Small intestine (tissue), 7 donors: ENCODE measurements at regions not wholly inside any gene's neighbourhood (a gene's known extent, or its start where the extent isn't known, plus 50 kb on each side); places are given as distances from the start of the nearest gene placed in this dataset.

Experiments used
- DNase-seq, 2 donors: peaks; one replicate each; pipeline versions ENCODE4 v3.0.0 to v3.0.0-alpha.2; 2013
- FAIRE-seq: peaks from 2 replicates; lab custom pipeline; 2012; peaks lifted over from hg19 to GRCh38; lab: Jason Lieb, UNC
- H3K27ac ChIP-seq, 3 donors: one replicate each; pipeline ENCODE4 v1.5.1; 2013; ENCODE audit warnings: low read length in 2 of 3, mild to moderate bottlenecking in 2 of 3, control low read depth in 1 of 3, inconsistent platforms in 1 of 3, low read depth in 1 of 3, moderate library complexity in 1 of 3
- H3K27me3 ChIP-seq, 3 donors: one replicate each; pipeline ENCODE4 v1.6.1; 2013; ENCODE audit warnings: low read length in 3 of 3, inconsistent platforms in 1 of 3; ENCODE audit not compliant: control insufficient read depth in 3 of 3, insufficient read depth in 3 of 3
- H3K36me3 ChIP-seq, 3 donors: one replicate each; pipeline ENCODE4 v1.6.1; 2013; ENCODE audit warnings: low read length in 3 of 3, inconsistent platforms in 1 of 3, low read depth in 1 of 3, mild to moderate bottlenecking in 1 of 3, moderate library complexity in 1 of 3; ENCODE audit not compliant: control insufficient read depth in 3 of 3, insufficient read depth in 2 of 3
- H3K4me1 ChIP-seq, 3 donors: one replicate each; pipeline ENCODE4 v1.6.1; 2013; ENCODE audit warnings: low read length in 2 of 3, inconsistent platforms in 1 of 3, low read depth in 1 of 3, mild to moderate bottlenecking in 1 of 3, moderate library complexity in 1 of 3; ENCODE audit not compliant: control insufficient read depth in 3 of 3, insufficient read depth in 2 of 3
- H3K4me3 ChIP-seq, 3 donors: one replicate each; pipeline ENCODE4 v1.5.1; 2013; ENCODE audit warnings: low read length in 3 of 3, control low read depth in 1 of 3, inconsistent platforms in 1 of 3, low read depth in 1 of 3, mild to moderate bottlenecking in 1 of 3, moderate library complexity in 1 of 3
- H3K9me3 ChIP-seq, 2 donors: one replicate each; pipeline ENCODE4 v1.6.1; 2013; ENCODE audit warnings: low read depth in 1 of 2, low read length in 1 of 2; ENCODE audit not compliant: control insufficient read depth in 2 of 2, insufficient read depth in 1 of 2
- WGBS, 3 donors: extraction: QIAGEN DNeasy Blood & Tissue Kit; methylation state at CpG; one replicate each; pipeline ENCODE4 v1.1.7; 2013; 5-methylcytosine and 5-hydroxymethylcytosine counted together
- donor health status: healthy with polysubstance abuse.
- donor health status: control.
- donor health status: control.
- donor health status: Bipolar disorder and iron deficiency.
- donor health status: healthy.

DNA sequence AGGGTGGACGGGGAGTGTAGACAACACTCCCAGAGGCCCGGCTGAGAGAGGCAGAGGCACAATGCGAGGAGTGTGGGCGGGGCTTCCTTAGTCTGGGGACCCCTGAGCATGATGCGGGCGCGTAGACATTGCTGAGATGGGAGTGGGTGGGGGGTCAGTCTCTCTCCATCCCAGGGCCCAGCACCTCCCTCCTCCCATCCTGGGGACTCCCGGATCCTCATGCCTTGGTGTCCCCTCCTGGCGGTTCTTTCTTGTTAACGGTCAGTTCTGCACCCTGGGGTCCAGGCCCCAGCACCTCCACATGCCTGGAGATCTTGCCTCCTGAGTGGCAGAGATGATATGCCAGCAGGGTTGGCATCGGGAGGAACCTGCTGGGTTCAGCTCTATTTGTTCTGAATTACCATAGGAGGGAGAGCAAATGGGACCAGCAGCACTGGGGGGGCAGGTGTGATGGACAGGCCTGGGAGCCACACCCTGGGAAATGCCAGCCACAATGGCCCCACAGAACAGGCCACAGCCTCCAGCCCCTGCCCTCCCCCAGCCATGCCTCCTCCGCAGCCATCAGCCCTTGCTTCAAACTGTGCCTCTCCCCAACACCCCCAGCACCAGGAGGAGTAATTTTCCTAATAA is 55.7 kb downstream of the RTL6 start:
- no peak for FAIRE-seq

GRCh38 chr22:44441401-44442185 is 56.4 kb downstream of the RTL6 start:
- Histone ChIP-seq H3K4me1 (no peaks in the 10 kb centered on the region), H3K4me3 (no peak overlapping the region), H3K27ac (no peak overlapping the region), H3K27me3 (no peaks in the 10 kb centered on the region), H3K36me3 (no peaks in the 10 kb centered on the region), H3K9me3 (no peaks in the 10 kb centered on the region)
- WGBS, 3 donors, result 59 to 87% (median 59%) methylated on average over 15 to 16 of the region's 16 CpGs
- DNase-seq (no peak), FAIRE-seq (no peak)

More for the DNA sequence above, 55.7 kb downstream of the RTL6 start:
- Histone ChIP-seq H3K4me3 (no peak overlapping the region), H3K27me3 (no peaks in the 10 kb centered on the region), H3K27ac (no peak overlapping the region), H3K36me3 (no peaks in the 10 kb centered on the region), H3K9me3 (no peaks in the 10 kb centered on the region), H3K4me1 (no peaks in the 10 kb centered on the region)
- no peak for DNase-seq
- WGBS, 3 donors, result 65 to 92% (median 78%) methylated on average over 9 to 12 of the region's 12 CpGs

DNA sequence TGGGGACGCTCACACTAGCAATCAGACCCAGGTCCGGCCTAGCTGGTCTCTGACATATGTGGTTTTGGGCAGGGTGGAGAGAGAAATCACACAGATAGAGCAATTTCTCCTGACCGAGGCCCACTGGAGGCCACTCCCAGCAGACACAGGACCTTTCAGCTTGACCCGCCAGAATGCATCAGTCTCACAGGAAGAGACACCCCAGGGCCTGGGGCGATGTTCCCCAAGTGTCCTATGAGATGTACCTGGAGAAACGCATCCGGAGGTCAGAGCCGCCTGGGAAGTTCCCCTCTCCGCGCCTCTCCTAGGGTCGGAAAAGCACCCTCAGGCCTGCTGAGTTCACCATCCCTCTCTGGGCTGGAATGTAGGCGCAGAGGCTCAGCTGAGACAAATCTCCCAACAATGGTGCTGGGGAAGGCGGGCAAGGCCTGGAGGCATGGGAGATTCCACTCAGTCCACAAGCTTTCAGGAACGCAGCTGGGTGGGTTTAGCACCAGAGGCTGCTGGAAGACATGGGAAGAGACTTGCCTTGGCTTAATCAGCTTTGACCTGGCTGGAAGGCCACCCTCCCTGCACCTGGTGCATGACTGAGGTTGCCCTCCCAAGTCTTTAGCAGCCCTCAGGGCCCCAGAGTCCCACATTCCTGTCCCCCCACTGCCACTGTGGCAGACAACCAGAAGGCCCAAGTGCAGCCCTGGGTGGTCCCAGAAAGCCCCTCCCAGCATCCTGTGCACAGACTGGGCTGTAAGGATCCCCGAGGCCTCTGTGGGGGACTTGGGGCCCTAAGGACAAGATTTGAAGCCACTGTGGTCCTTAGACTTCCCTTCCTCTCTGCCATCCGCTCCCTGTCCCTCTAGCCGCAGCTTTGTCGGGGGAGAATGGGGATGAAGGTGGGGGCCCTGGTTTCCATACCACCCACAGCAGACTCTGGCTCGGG is 57.5 kb downstream of the RTL6 start:
- 83 to 90% (median 86%) methylated on average over 19 of the region's 19 CpGs for WGBS, 3 donors
- Histone ChIP-seq H3K9me3 (no peaks in the 10 kb centered on the region), H3K4me1 (no peaks in the 10 kb centered on the region), H3K27ac (no peak overlapping the region), H3K36me3 (no peaks in the 10 kb centered on the region), H3K27me3 (no peaks in the 10 kb centered on the region), H3K4me3 (no peak overlapping the region)
- DNase-seq (no peak), FAIRE-seq (no peak)

DNA sequence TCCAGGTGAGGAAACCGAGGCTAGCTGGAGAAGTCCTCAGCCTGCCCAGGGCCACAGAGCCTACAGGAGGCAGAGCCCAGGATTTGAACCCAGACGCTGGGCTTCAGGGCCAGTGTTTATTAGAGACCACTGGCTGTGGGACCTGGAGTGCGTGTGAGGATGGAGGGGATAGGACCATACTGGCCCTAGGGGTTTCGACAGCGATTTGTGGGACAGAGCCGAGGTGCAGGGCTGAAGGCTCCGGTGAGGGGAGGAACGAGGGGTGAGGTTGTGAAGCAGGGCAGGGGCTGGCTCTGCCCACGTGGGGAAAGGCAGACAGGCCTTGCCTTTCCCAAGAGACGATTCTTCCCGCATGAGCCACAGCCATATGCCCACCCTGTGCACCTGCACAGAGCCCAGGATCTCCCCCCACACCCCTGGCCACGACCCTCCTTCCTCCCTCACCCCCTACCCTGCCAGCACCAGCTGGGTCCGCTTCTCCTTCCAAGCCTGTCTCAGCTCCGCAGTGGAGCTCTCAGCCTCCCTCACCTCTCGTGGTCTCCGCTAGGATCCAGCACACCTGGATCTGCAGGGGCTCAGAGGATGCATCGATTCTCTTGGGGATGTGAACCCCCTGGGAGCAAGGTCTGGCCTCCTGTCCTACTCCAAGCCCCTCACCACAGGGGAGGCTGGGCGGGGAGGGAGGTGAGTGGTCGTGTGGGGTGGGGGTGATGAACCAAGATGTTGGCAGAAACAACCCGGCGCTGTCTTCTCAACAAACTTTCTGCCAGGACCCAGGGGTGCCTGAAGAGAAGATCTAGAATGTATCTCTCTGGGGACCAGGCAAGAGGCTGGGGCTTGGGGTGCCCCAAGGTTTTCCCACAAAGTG is 58.4 kb downstream of the RTL6 start:
- H3K9me3 ChIP-seq, result no peaks in the 10 kb centered on the region
- H3K27ac ChIP-seq, result no peak overlapping the region
- FAIRE-seq (no peak), DNase-seq (no peak)
- no peaks in the 10 kb centered on the region for H3K27me3 ChIP-seq
- no peaks in the 10 kb centered on the region for H3K36me3 ChIP-seq
- no peaks in the 10 kb centered on the region for H3K4me1 ChIP-seq
- WGBS, 3 donors, result 74 to 84% (median 76%) methylated on average over 20 to 21 of the region's 21 CpGs
- H3K4me3 ChIP-seq, result no peak overlapping the region

DNA sequence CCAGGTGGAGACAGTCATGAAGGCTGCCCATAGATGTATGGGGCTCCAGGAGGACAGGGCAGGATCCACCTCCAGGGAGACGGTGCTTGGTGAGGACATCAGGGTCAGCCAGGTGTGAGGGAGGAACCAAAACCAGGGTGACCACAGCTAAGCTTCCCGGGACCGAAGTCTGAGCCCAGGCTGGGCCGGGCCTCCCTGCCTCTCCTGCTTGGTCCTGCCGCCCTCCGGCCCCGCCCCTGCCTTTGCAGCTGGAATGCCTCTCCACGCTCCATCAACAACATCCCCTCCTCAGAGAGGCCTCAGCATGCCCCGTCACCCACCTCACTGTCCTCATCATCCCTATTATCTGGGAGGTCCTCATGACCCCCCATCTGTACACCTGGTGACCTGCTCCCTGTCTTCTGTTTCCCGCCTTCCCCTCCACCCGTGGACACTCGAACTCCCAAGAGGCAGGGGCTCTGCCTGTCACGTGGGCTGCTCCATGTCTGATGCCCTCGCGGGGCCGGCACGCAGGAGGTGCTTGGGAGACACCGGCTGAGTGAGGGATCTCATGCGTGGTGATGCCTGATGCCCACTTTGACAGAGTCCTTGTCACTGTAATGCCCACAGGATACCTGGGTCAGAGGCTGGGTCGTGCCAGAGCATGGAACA is 59.4 kb downstream of the RTL6 start:
- Histone ChIP-seq H3K27ac (no peak overlapping the region), H3K4me3 (no peak overlapping the region), H3K36me3 (no peaks in the 10 kb centered on the region), H3K27me3 (no peaks in the 10 kb centered on the region), H3K4me1 (no peaks in the 10 kb centered on the region), H3K9me3 (no peaks in the 10 kb centered on the region)
- no peak for FAIRE-seq
- DNase-seq, result no peak
- 72 to 81% (median 75%) methylated on average over 20 of the region's 20 CpGs for WGBS, 3 donors

- Histone ChIP-seq H3K36me3 (no peaks in the 10 kb centered on the region), H3K27me3 (no peaks in the 10 kb centered on the region), H3K27ac (no peak overlapping the region), H3K4me3 (no peak overlapping the region), H3K4me1 (peaks cover 0 to 3% (median 0%) of the 10 kb centered on the region in 3 donors), H3K9me3 (no peaks in the 10 kb centered on the region)
- 83 to 87% (median 85%) methylated on average over 14 of the region's 14 CpGs for WGBS, 3 donors
- FAIRE-seq (no peak), DNase-seq (no peak)
Measured at GRCh38 chr22:44438056-44438455, 60.0 kb downstream of the RTL6 start.

GRCh38 chr22:44437216-44438055 is 60.6 kb downstream of the RTL6 start:
- Histone ChIP-seq H3K9me3 (no peaks in the 10 kb centered on the region), H3K4me1 (peaks cover 0 to 5% (median 0%) of the 10 kb centered on the region in 3 donors), H3K4me3 (no peak overlapping the region), H3K36me3 (no peaks in the 10 kb centered on the region), H3K27me3 (no peaks in the 10 kb centered on the region), H3K27ac (no peak overlapping the region)
- WGBS, 3 donors, result 90 to 94% (median 92%) methylated on average over 21 of the region's 21 CpGs
- no peak for DNase-seq
- no peak for FAIRE-seq
